ENCODE measurements at regions not wholly inside any gene's neighbourhood (a gene's known extent, or its start where the extent isn't known, plus 50 kb on each side); places are given as distances from the start of the nearest gene placed in this dataset.
"Not testable (repeated sequence)": the region's sequence is repeated elsewhere in the genome, so short reads cannot be mapped to it uniquely, and the experiment has no call there.

DNA sequence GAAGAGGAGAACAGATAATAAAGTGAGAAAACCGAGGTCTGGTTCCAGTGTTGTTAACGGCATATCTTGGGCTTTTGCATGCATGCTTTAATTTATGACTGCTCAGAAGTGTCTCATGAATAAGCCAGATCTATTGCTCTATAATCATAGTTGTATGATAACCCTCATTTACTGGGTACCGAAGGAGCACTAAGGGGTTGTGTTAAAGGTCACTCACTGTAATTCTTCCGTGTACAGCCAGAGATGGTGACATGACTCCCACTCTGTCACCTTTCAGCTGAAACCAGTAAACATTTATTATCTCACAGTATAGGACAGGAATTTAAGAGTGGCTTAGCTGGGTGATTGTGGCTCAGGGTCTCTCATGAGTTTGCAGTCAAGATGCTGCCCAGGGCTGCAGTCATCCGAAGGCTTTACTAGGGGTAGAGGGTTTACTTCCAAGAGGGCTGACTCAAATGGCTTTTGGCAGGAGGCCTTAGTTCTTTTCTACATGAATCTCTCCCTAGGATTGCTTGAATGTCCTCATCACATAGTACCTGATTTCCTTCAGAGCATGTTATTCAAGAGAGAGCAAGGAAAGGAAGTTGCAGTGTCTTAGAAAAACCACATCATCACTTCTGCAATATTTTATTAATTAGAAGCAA lies 107.0 kb downstream of the NAB1 start:
- Histone ChIP-seq H3K36me3 (no peaks in the 10 kb centered on the region), H3K27ac (no peak overlapping the region), H3K4me1 (peaks cover 0 to 6% (median 0%) of the 10 kb centered on the region in 4 donors), H3K4me3 (no peak overlapping the region), H3K27me3 (no peaks in the 10 kb centered on the region), H3K9me3 (no peaks in the 10 kb centered on the region)
- TF ChIP-seq, protein P1, sequence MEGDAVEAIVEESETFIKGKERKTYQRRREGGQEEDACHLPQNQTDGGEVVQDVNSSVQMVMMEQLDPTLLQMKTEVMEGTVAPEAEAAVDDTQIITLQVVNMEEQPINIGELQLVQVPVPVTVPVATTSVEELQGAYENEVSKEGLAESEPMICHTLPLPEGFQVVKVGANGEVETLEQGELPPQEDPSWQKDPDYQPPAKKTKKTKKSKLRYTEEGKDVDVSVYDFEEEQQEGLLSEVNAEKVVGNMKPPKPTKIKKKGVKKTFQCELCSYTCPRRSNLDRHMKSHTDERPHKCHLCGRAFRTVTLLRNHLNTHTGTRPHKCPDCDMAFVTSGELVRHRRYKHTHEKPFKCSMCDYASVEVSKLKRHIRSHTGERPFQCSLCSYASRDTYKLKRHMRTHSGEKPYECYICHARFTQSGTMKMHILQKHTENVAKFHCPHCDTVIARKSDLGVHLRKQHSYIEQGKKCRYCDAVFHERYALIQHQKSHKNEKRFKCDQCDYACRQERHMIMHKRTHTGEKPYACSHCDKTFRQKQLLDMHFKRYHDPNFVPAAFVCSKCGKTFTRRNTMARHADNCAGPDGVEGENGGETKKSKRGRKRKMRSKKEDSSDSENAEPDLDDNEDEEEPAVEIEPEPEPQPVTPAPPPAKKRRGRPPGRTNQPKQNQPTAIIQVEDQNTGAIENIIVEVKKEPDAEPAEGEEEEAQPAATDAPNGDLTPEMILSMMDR (IDR thresholded peaks at IDR 0.05) = no peak
- no peak for TF ChIP-seq POLR2AphosphoS5 (IDR thresholded peaks at IDR 0.05)
- no peak for DNase-seq
- WGBS, 2 donors (ENCODE audit: low coverage in 1 of 2) = 49 to 75% methylated on average over 3 to 5 of the region's 5 CpGs
- intact Hi-C loops (cut with DNase I; ENCODE audit: low total_unique reads) (no loop called here), in situ Hi-C loops (cut with MboI; ENCODE audit: low pct_ligation_motif_present in 1 of 4, low pct_unique_long_range_greater_than_20kb in 1 of 4, low sequenced_read_pairs in 3 of 4) (no loop called here)

DNA sequence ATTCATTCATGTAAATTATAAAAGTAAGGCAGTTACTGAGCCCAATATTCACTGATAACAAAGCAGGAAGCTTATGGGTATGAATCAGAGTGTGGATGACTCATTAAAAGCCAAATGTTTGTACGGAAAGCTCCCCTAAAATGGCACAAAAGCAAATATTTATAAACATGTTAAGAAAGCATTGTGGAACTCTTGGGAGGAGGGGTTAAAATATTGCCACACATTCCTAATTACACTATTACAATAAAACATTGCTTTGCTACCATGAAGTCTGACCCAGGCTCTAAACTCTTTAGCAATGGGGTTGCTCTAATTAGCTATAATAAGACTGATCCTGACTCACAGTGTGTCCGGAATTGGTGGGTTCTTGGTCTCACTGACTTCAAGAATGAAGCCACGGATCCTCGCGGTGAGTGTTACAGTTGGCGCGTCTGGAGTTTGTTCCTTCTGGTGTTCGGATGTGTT lies 110.9 kb downstream of the NAB1 start:
- DNase-seq = no peak
- TF ChIP-seq, protein P1 (IDR thresholded peaks at IDR 0.05) = no peak
- no peak for TF ChIP-seq POLR2AphosphoS5 (IDR thresholded peaks at IDR 0.05)
- TF ChIP-seq POLR2A (IDR thresholded peaks at IDR 0.05) = no peak
- no peak for TF ChIP-seq EP300 (IDR thresholded peaks at IDR 0.05; ENCODE audit: low read depth)
- Histone ChIP-seq H3K4me3 (no peak overlapping the region), H3K4me1 (peaks cover 0 to 17% (median 5%) of the 10 kb centered on the region in 4 donors), H3K36me3 (no peaks in the 10 kb centered on the region), H3K9me3 (no peaks in the 10 kb centered on the region), H3K27ac (no peak overlapping the region), H3K27me3 (no peaks in the 10 kb centered on the region)
- in situ Hi-C loops (cut with MboI; ENCODE audit: low pct_ligation_motif_present in 1 of 4, low pct_unique_long_range_greater_than_20kb in 1 of 4, low sequenced_read_pairs in 3 of 4) = no loop called here
- 27 to 85% methylated on average over 1 to 8 of the region's 8 CpGs for WGBS, 2 donors (ENCODE audit: low coverage in 1 of 2)
- intact Hi-C loops (cut with DNase I; ENCODE audit: low total_unique reads) = no loop called here

DNA sequence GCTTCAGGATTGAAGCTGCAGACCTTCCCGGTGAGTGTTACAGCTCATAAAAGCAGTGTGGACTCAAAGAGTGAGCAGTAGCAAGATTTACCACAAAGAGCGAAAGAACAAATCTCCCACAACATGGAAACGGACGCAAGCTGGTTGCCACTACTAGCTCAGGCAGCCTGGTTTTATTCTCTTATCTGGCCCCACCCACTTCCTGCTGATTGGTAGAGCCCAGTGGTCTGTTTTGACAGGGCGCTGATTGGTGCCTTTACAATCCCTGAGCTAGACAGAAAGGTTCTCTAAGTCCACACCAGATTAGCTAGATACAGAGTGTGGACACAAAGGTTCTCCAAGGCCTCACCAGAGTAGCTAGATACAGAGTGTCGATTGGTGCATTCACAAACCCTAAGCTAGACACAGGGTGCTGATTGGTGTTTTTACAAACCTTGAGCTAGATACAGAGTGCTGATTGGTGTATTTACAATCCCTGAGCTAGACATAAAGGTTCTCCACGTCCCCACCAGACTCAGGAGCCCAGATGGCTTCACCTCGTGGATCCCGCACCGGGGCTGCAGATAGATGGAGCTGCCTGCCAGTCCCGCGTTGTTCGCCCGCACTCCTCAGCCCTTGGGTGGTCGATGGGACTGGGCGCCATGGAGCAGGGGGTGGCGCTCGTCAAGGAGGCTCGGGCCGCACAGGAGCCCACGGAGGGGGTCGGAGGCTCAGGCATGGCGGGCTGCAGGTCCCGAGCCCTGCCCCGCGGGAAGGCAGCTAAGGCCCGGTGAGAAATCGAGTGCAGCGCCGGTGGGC lies 111.7 kb downstream of the NAB1 start:
- not testable (repeated sequence) for H3K27ac ChIP-seq

DNA sequence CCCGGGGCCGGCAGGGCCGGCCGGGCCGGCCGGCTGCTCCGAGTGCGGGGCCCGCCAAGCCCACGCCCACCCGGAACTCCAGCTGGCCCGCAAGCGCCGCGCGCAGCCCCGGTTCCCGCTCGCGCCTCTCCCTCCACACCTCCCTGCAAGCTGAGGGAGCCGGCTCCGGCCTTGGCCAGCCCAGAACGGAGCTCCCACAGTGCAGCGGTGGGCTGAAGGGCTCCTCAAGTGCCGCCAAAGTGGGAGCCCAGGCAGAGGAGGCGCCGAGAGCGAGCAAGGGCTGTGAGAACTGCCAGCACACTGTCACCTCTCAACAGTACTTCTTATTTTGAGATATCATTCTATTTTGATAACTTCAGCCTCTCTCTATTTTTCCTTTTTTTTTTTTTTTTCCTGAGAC lies 112.3 kb downstream of the NAB1 start:
- H3K27me3 ChIP-seq; H3K27ac ChIP-seq; H3K36me3 ChIP-seq; in situ Hi-C loops (cut with MboI; ENCODE audit: low pct_ligation_motif_present in 1 of 4, low pct_unique_long_range_greater_than_20kb in 1 of 4, low sequenced_read_pairs in 3 of 4); H3K9me3 ChIP-seq; DNase-seq; intact Hi-C loops (cut with DNase I; ENCODE audit: low total_unique reads): not testable (repeated sequence)
- H3K4me3 ChIP-seq = peak overlapping the region in 2 of 4 donors; percentile 8 to 14
- H3K4me1 ChIP-seq = peaks cover 0 to 11% (median 5%) of the 10 kb centered on the region in 4 donors
- WGBS, 2 donors (ENCODE audit: low coverage in 1 of 2) = 71% methylated on average over 5 of the region's 28 CpGs; no CpG with 5 or more reads in 1 of the 2 donors

More for the DNA sequence above, 111.7 kb downstream of the NAB1 start:
- intact Hi-C loops (cut with DNase I; ENCODE audit: low total_unique reads); DNase-seq; H3K9me3 ChIP-seq; H3K27me3 ChIP-seq; H3K36me3 ChIP-seq; in situ Hi-C loops (cut with MboI; ENCODE audit: low pct_ligation_motif_present in 1 of 4, low pct_unique_long_range_greater_than_20kb in 1 of 4, low sequenced_read_pairs in 3 of 4): not testable (repeated sequence)
- WGBS, 2 donors (ENCODE audit: low coverage in 1 of 2) = 94% methylated on average over 3 to 23 of the region's 30 CpGs
- Histone ChIP-seq H3K4me3 (peak overlapping the region in 2 of 4 donors; percentile 8 to 14), H3K4me1 (peaks cover 0 to 13% (median 5%) of the 10 kb centered on the region in 4 donors)

DNA sequence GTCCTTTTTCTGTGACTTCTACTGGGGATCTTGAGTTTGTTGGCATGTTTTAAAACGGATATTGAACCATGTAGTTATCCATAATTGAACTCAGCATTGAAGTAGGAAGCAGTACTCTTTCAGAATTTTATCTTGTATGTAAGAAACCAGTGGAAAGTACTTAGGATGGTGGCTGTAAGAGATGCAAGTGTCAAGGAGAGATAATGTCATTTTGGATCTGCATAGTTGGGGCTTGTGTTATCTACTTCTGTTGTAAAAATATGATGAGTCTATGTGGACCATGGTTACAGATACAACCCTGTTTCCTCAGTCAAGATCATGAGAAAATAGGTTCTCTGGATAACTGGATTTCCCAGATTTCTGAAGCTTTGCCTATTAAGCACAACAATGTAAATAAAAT lies 113.7 kb downstream of the NAB1 start:
- 74 to 100% methylated on average over 1 of the region's 1 CpG for WGBS, 2 donors (ENCODE audit: low coverage in 1 of 2)
- Histone ChIP-seq H3K27ac (no peak overlapping the region), H3K4me1 (peaks cover 0 to 11% (median 5%) of the 10 kb centered on the region in 4 donors), H3K9me3 (no peaks in the 10 kb centered on the region), H3K27me3 (no peaks in the 10 kb centered on the region), H3K4me3 (no peak overlapping the region), H3K36me3 (no peaks in the 10 kb centered on the region)
- in situ Hi-C loops (cut with MboI; ENCODE audit: low pct_ligation_motif_present in 1 of 4, low pct_unique_long_range_greater_than_20kb in 1 of 4, low sequenced_read_pairs in 3 of 4) = no loop called here
- intact Hi-C loops (cut with DNase I; ENCODE audit: low total_unique reads) = no loop called here
- TF ChIP-seq, protein P1 (IDR thresholded peaks at IDR 0.05) = no peak
- TF ChIP-seq EP300 (IDR thresholded peaks at IDR 0.05; ENCODE audit: low read depth) (no peak), POLR2AphosphoS5 (IDR thresholded peaks at IDR 0.05) (no peak), POLR2A (IDR thresholded peaks at IDR 0.05) (no peak)
- DNase-seq = no peak

Measured in transverse colon (tissue), 4 donors.